HCT116 (cell line): ENCODE measurements at regions not wholly inside any gene's neighbourhood (a gene's known extent, or its start where the extent isn't known, plus 50 kb on each side); places are given as distances from the start of the nearest gene placed in this dataset.

Experiments used
- ELF1 ChIP-seq: IDR thresholded peaks from 2 replicates; pipeline ENCODE4 v1.6.1; 2012; ENCODE audit warnings: low read depth, borderline replicate concordance
- EZH2 ChIP-seq: fragments of 200-600 bp; sonication (generic); IDR thresholded peaks from 2 replicates; pipeline ENCODE4 v1.6.1; 2017; ENCODE audit warnings: antibody characterized with exemption, mixed run types
- POLR2A ChIP-seq: IDR thresholded peaks from 2 replicates; pipeline ENCODE4 v1.7.0; 2011; ENCODE audit warnings: borderline replicate concordance; ENCODE audit not compliant: insufficient read depth, insufficient read length; ENCODE audit errors: extremely low read depth
- SIN3A ChIP-seq: IDR thresholded peaks from 2 replicates; pipeline ENCODE4 v1.6.1; 2012; ENCODE audit warnings: low read depth
- TF ChIP-seq, protein P1 (sequence below), 3 experiments: fragments of 200-600 bp in 1 of 3; sonication (generic) in 1 of 3; IDR thresholded peaks in 2 of 3; conservative IDR thresholded peaks in 1 of 3; 2 replicates each; pipeline ENCODE4 v1.5.1; 2012 to 2017; ENCODE audit warnings: low read depth in 2 of 3, low read length in 2 of 3, antibody characterized with exemption in 1 of 3, borderline replicate concordance in 1 of 3, control low read depth in 1 of 3, mild to moderate bottlenecking in 1 of 3, mixed read lengths in 1 of 3, mixed run types in 1 of 3, moderate library complexity in 1 of 3; ENCODE audit not compliant: insufficient read depth in 1 of 3

GRCh38 chrX:127572471-127572870 lies 479.7 kb downstream of the ACTRT1 start:
- TF ChIP-seq POLR2A (no peak), EZH2 (no peak), SIN3A (no peak), ELF1 (no peak)
- TF ChIP-seq, protein P1, sequence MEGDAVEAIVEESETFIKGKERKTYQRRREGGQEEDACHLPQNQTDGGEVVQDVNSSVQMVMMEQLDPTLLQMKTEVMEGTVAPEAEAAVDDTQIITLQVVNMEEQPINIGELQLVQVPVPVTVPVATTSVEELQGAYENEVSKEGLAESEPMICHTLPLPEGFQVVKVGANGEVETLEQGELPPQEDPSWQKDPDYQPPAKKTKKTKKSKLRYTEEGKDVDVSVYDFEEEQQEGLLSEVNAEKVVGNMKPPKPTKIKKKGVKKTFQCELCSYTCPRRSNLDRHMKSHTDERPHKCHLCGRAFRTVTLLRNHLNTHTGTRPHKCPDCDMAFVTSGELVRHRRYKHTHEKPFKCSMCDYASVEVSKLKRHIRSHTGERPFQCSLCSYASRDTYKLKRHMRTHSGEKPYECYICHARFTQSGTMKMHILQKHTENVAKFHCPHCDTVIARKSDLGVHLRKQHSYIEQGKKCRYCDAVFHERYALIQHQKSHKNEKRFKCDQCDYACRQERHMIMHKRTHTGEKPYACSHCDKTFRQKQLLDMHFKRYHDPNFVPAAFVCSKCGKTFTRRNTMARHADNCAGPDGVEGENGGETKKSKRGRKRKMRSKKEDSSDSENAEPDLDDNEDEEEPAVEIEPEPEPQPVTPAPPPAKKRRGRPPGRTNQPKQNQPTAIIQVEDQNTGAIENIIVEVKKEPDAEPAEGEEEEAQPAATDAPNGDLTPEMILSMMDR (IDR thresholded peaks at IDR 0.05 in 2 of 3, conservative IDR thresholded peaks at IDR 0.05 in 1 of 3; ENCODE audit: borderline replicate concordance in 1 of 3, insufficient read depth in 1 of 3, low read depth in 2 of 3, low read length in 2 of 3), result no peak
